ENCODE measurements at regions not wholly inside any gene's neighbourhood (a gene's known extent, or its start where the extent isn't known, plus 50 kb on each side); places are given as distances from the start of the nearest gene placed in this dataset.

GRCh38 chr21:16983420-16983819, 529.4 kb upstream of the CXADR start:
- DNase-seq: peak; percentile 32

GRCh38 chr21:16992448-16992847, 520.4 kb upstream of the CXADR start:
- no peak for DNase-seq

- no peak for DNase-seq
Measured at GRCh38 chr21:16993416-16994038, 519.3 kb upstream of the CXADR start.

- DNase-seq: no peak
Measured at GRCh38 chr21:17002594-17003257, 510.1 kb upstream of the CXADR start.

GRCh38 chr21:17003258-17003615, 509.6 kb upstream of the CXADR start:
- peak; percentile 18 for DNase-seq

GRCh38 chr21:17003763-17004373, 509.0 kb upstream of the CXADR start:
- no peak for DNase-seq

- DNase-seq: no peak
Measured at GRCh38 chr21:17032141-17032655, 480.6 kb upstream of the CXADR start.

- DNase-seq: no peak
Measured at GRCh38 chr21:17044696-17045095, 468.1 kb upstream of the CXADR start.

- no peak for DNase-seq
Measured at GRCh38 chr21:17045214-17045853, 467.5 kb upstream of the CXADR start.

GRCh38 chr21:17048974-17049373, 463.9 kb upstream of the CXADR start:
- no peak for DNase-seq

GRCh38 chr21:17050156-17050555, 462.7 kb upstream of the CXADR start:
- DNase-seq: no peak

- no peak for DNase-seq
Measured at GRCh38 chr21:17050646-17051045, 462.2 kb upstream of the CXADR start.

GRCh38 chr21:17051054-17051453, 461.8 kb upstream of the CXADR start:
- no peak for DNase-seq

- no peak for DNase-seq
Measured at GRCh38 chr21:17053321-17053720, 459.5 kb upstream of the CXADR start.

GRCh38 chr21:17059936-17060335, 452.9 kb upstream of the CXADR start:
- DNase-seq: no peak

GRCh38 chr21:17066006-17066405, 446.8 kb upstream of the CXADR start:
- DNase-seq: no peak

GRCh38 chr21:17071093-17071492, 441.8 kb upstream of the CXADR start:
- no peak for DNase-seq

GRCh38 chr21:17081193-17081592, 431.6 kb upstream of the CXADR start:
- DNase-seq: no peak

- no peak for DNase-seq
Measured at GRCh38 chr21:17082843-17083483, 429.9 kb upstream of the CXADR start.

GRCh38 chr21:17085707-17086106, 427.1 kb upstream of the CXADR start:
- DNase-seq: no peak

GRCh38 chr21:17088500-17088899, 424.3 kb upstream of the CXADR start:
- no peak for DNase-seq

GRCh38 chr21:17089091-17089491, 423.8 kb upstream of the CXADR start:
- DNase-seq: no peak

GRCh38 chr21:17101696-17102095, 411.1 kb upstream of the CXADR start:
- DNase-seq: no peak
